HT1080 (cell line): ENCODE measurements at regions not wholly inside any gene's neighbourhood (a gene's known extent, or its start where the extent isn't known, plus 50 kb on each side); places are given as distances from the start of the nearest gene placed in this dataset.

Experiments used
- DNase-seq: peaks from one replicate; pipeline ENCODE4 v3.0.0-alpha.2; 2015; ENCODE audit warnings: low read depth

- peak; percentile 34 for DNase-seq
These were observed 51.7 kb upstream of the RTL1 start for GRCh38 chr14:100955201-100955600.

- no peak for DNase-seq
These were observed 59.0 kb upstream of the RTL1 start for GRCh38 chr14:100962494-100962893.

GRCh38 chr14:100965296-100965695 lies 61.8 kb upstream of the RTL1 start:
- DNase-seq, result peak; percentile 71

- DNase-seq, result no peak
These were observed 63.7 kb upstream of the RTL1 start for GRCh38 chr14:100967178-100967577.

GRCh38 chr14:100967930-100968329 lies 64.4 kb upstream of the RTL1 start:
- no peak for DNase-seq

GRCh38 chr14:100972118-100972897 lies 68.8 kb upstream of the RTL1 start:
- peak; percentile 45 for DNase-seq

GRCh38 chr14:100975671-100976070 lies 72.1 kb upstream of the RTL1 start:
- peak; percentile 23 for DNase-seq

GRCh38 chr14:100979079-100979478 lies 75.6 kb upstream of the RTL1 start:
- no peak for DNase-seq

GRCh38 chr14:100979780-100980179 lies 76.3 kb upstream of the RTL1 start:
- DNase-seq, result peak; percentile 72

- DNase-seq, result no peak
These were observed 77.3 kb upstream of the RTL1 start for GRCh38 chr14:100980823-100981222.

- DNase-seq, result peak; percentile 58
These were observed 78.3 kb upstream of the RTL1 start for GRCh38 chr14:100981809-100982208.

- no peak for DNase-seq
These were observed 78.8 kb upstream of the RTL1 start for GRCh38 chr14:100982353-100982752.

GRCh38 chr14:100982762-100983161 lies 79.2 kb upstream of the RTL1 start:
- no peak for DNase-seq

- DNase-seq, result no peak
These were observed 80.2 kb upstream of the RTL1 start for GRCh38 chr14:100983710-100984109.

GRCh38 chr14:100988011-100988410 lies 84.5 kb upstream of the RTL1 start:
- DNase-seq, result peak; percentile 61

- DNase-seq, result peak; percentile 91
These were observed 84.9 kb upstream of the RTL1 start for GRCh38 chr14:100988411-100988900.

- DNase-seq, result no peak
These were observed 85.4 kb upstream of the RTL1 start for GRCh38 chr14:100988956-100989355.

- no peak for DNase-seq
These were observed 86.4 kb upstream of the RTL1 start for GRCh38 chr14:100989924-100990323.

GRCh38 chr14:100994082-100994481 lies 90.6 kb upstream of the RTL1 start:
- DNase-seq, result peak; percentile 54

GRCh38 chr14:100994756-100995330 lies 91.3 kb upstream of the RTL1 start:
- no peak for DNase-seq

GRCh38 chr14:101000711-101001250 lies 97.3 kb upstream of the RTL1 start:
- DNase-seq, result no peak

- DNase-seq, result peak; percentile 47
These were observed 98.0 kb upstream of the RTL1 start for GRCh38 chr14:101001311-101002069.
